ENCODE measurements at regions not wholly inside any gene's neighbourhood (a gene's known extent, or its start where the extent isn't known, plus 50 kb on each side); places are given as distances from the start of the nearest gene placed in this dataset.
"Not testable (repeated sequence)": the region's sequence is repeated elsewhere in the genome, so short reads cannot be mapped to it uniquely, and the experiment has no call there.

GRCh38 chr4:20019310-20020015, 232.2 kb upstream of the SLIT2 start:
- no peak overlapping the region for H3K4me3 Mint-ChIP-seq
- ATAC-seq (replicated peaks) (no peak), DNase-seq (no peak)
- no peaks in the 10 kb centered on the region for H3K36me3 Mint-ChIP-seq
- H3K4me1 Mint-ChIP-seq, result no peaks in the 10 kb centered on the region
- H3K9me3 Mint-ChIP-seq, result peaks cover 0 to 2% of the 10 kb centered on the region in 2 donors
- no peak overlapping the region for H3K27ac Mint-ChIP-seq
- H3K27me3 Mint-ChIP-seq, result no peaks in the 10 kb centered on the region

- Mint-ChIP-seq H3K4me3 (no peak overlapping the region), H3K27me3 (no peaks in the 10 kb centered on the region), H3K36me3 (no peaks in the 10 kb centered on the region), H3K4me1 (no peaks in the 10 kb centered on the region), H3K27ac (no peak overlapping the region), H3K9me3 (no peaks in the 10 kb centered on the region)
- ATAC-seq (replicated peaks) (no peak), DNase-seq (no peak)
These were observed 234.0 kb upstream of the SLIT2 start for GRCh38 chr4:20017777-20018115.

- no peak overlapping the region for H3K4me3 Mint-ChIP-seq
- H3K27me3 Mint-ChIP-seq, result no peaks in the 10 kb centered on the region
- no peak for DNase-seq
- H3K27ac Mint-ChIP-seq, result no peak overlapping the region
- ATAC-seq (replicated peaks), result no peak
- no peaks in the 10 kb centered on the region for H3K36me3 Mint-ChIP-seq
- H3K4me1 Mint-ChIP-seq, result no peaks in the 10 kb centered on the region
- H3K9me3 Mint-ChIP-seq, result no peaks in the 10 kb centered on the region
These were observed 234.5 kb upstream of the SLIT2 start for GRCh38 chr4:20017070-20017776.

- no peaks in the 10 kb centered on the region for H3K27me3 Mint-ChIP-seq
- no peak overlapping the region for H3K4me3 Mint-ChIP-seq
- DNase-seq (no peak), ATAC-seq (replicated peaks) (no peak)
- no peaks in the 10 kb centered on the region for H3K4me1 Mint-ChIP-seq
- no peaks in the 10 kb centered on the region for H3K9me3 Mint-ChIP-seq
- H3K36me3 Mint-ChIP-seq, result no peaks in the 10 kb centered on the region
- H3K27ac Mint-ChIP-seq, result no peak overlapping the region
These were observed 236.0 kb upstream of the SLIT2 start for GRCh38 chr4:20015636-20016224.

- not testable (repeated sequence) for H3K4me1 Mint-ChIP-seq; H3K36me3 Mint-ChIP-seq; H3K9me3 Mint-ChIP-seq; H3K4me3 Mint-ChIP-seq; H3K27ac Mint-ChIP-seq; ATAC-seq (replicated peaks); DNase-seq; H3K27me3 Mint-ChIP-seq
These were observed 247.7 kb upstream of the SLIT2 start for GRCh38 chr4:20003836-20004558.

- ATAC-seq (replicated peaks), result no peak
- Mint-ChIP-seq H3K4me1 (no peaks in the 10 kb centered on the region), H3K36me3 (no peaks in the 10 kb centered on the region), H3K4me3 (no peak overlapping the region), H3K27me3 (no peaks in the 10 kb centered on the region), H3K27ac (no peak overlapping the region), H3K9me3 (peaks cover 0 to 4% of the 10 kb centered on the region in 2 donors)
- DNase-seq, result no peak
These were observed 251.8 kb upstream of the SLIT2 start for GRCh38 chr4:19999775-20000414.

GRCh38 chr4:19999276-19999675, 252.4 kb upstream of the SLIT2 start:
- no peak overlapping the region for H3K27ac Mint-ChIP-seq
- H3K9me3 Mint-ChIP-seq, result peaks cover 0 to 4% of the 10 kb centered on the region in 2 donors
- H3K27me3 Mint-ChIP-seq, result no peaks in the 10 kb centered on the region
- no peaks in the 10 kb centered on the region for H3K4me1 Mint-ChIP-seq
- no peak for DNase-seq
- ATAC-seq (replicated peaks), result no peak
- no peak overlapping the region for H3K4me3 Mint-ChIP-seq
- no peaks in the 10 kb centered on the region for H3K36me3 Mint-ChIP-seq

GRCh38 chr4:19993242-19993641, 258.5 kb upstream of the SLIT2 start:
- no peaks in the 10 kb centered on the region for H3K4me1 Mint-ChIP-seq
- no peak for ATAC-seq (replicated peaks)
- H3K9me3 Mint-ChIP-seq, result peaks cover 2 to 7% of the 10 kb centered on the region in 2 donors
- H3K36me3 Mint-ChIP-seq, result no peaks in the 10 kb centered on the region
- H3K27ac Mint-ChIP-seq, result no peak overlapping the region
- H3K27me3 Mint-ChIP-seq, result no peaks in the 10 kb centered on the region
- no peak overlapping the region for H3K4me3 Mint-ChIP-seq
- DNase-seq, result no peak

- no peak overlapping the region for H3K4me3 Mint-ChIP-seq
- H3K36me3 Mint-ChIP-seq, result no peaks in the 10 kb centered on the region
- no peaks in the 10 kb centered on the region for H3K4me1 Mint-ChIP-seq
- DNase-seq, result no peak
- ATAC-seq (replicated peaks), result no peak
- peaks cover 4 to 11% of the 10 kb centered on the region in 2 donors for H3K9me3 Mint-ChIP-seq
- no peak overlapping the region for H3K27ac Mint-ChIP-seq
- H3K27me3 Mint-ChIP-seq, result no peaks in the 10 kb centered on the region
These were observed 259.1 kb upstream of the SLIT2 start for GRCh38 chr4:19992471-19993093.

GRCh38 chr4:19987746-19988145, 264.0 kb upstream of the SLIT2 start:
- Mint-ChIP-seq H3K27ac (no peak overlapping the region), H3K4me1 (no peaks in the 10 kb centered on the region), H3K4me3 (no peak overlapping the region), H3K9me3 (peaks cover 5 to 11% of the 10 kb centered on the region in 2 donors), H3K36me3 (no peaks in the 10 kb centered on the region), H3K27me3 (no peaks in the 10 kb centered on the region)
- DNase-seq (no peak), ATAC-seq (replicated peaks) (no peak)

GRCh38 chr4:19983072-19983471, 268.6 kb upstream of the SLIT2 start:
- DNase-seq (no peak), ATAC-seq (replicated peaks) (no peak)
- H3K4me3 Mint-ChIP-seq, result no peak overlapping the region
- peaks cover 13 to 23% of the 10 kb centered on the region in 2 donors for H3K9me3 Mint-ChIP-seq
- no peaks in the 10 kb centered on the region for H3K4me1 Mint-ChIP-seq
- H3K27ac Mint-ChIP-seq, result no peak overlapping the region
- no peaks in the 10 kb centered on the region for H3K27me3 Mint-ChIP-seq
- no peaks in the 10 kb centered on the region for H3K36me3 Mint-ChIP-seq

GRCh38 chr4:19982556-19982955, 269.1 kb upstream of the SLIT2 start:
- no peak overlapping the region for H3K27ac Mint-ChIP-seq
- H3K4me3 Mint-ChIP-seq, result no peak overlapping the region
- peaks cover 14 to 24% of the 10 kb centered on the region in 2 donors for H3K9me3 Mint-ChIP-seq
- no peak for DNase-seq
- no peaks in the 10 kb centered on the region for H3K36me3 Mint-ChIP-seq
- H3K4me1 Mint-ChIP-seq, result no peaks in the 10 kb centered on the region
- H3K27me3 Mint-ChIP-seq, result no peaks in the 10 kb centered on the region
- ATAC-seq (replicated peaks), result no peak

- Mint-ChIP-seq H3K27me3 (no peaks in the 10 kb centered on the region), H3K36me3 (no peaks in the 10 kb centered on the region), H3K27ac (no peak overlapping the region), H3K4me1 (no peaks in the 10 kb centered on the region), H3K9me3 (peaks cover 1 to 3% of the 10 kb centered on the region in 2 donors), H3K4me3 (no peak overlapping the region)
- ATAC-seq (replicated peaks) (no peak), DNase-seq (no peak)
These were observed 279.9 kb upstream of the SLIT2 start for GRCh38 chr4:19971829-19972228.

GRCh38 chr4:19969492-19969891, 282.2 kb upstream of the SLIT2 start:
- Mint-ChIP-seq H3K27ac (no peak overlapping the region), H3K27me3 (no peaks in the 10 kb centered on the region), H3K9me3 (peaks cover 6 to 10% of the 10 kb centered on the region in 2 donors), H3K36me3 (no peaks in the 10 kb centered on the region), H3K4me3 (no peak overlapping the region), H3K4me1 (no peaks in the 10 kb centered on the region)
- DNase-seq, result no peak
- ATAC-seq (replicated peaks), result no peak

Data from stimulated activated naive B cell treated with anti-CD40 and anti-IgM and Interleukin-4, amounts not matched to agents 10 μg/mL and 1 μg/mL and 100 μg/mL, for 72 hours (primary cell).